ENCODE measurements at regions not wholly inside any gene's neighbourhood (a gene's known extent, or its start where the extent isn't known, plus 50 kb on each side); places are given as distances from the start of the nearest gene placed in this dataset.
A peak's percentile ranks its signal among the peaks of the same experiment; 100 is the strongest.

- no peaks in the 10 kb centered on the region for H3K36me3 Mint-ChIP-seq
- Histone ChIP-seq H4K20me1 (ENCODE audit: insufficient read depth, low read length) (no peaks in the 10 kb centered on the region), H3K4me1 (ENCODE audit: control insufficient read depth in 1 of 2, insufficient read depth in 2 of 2, low read length in 2 of 2) (no peaks in the 10 kb centered on the region), H3K36me3 (replicated peaks in 1 of 2; ENCODE audit: control insufficient read depth in 1 of 2, insufficient read depth in 2 of 2, low read length in 2 of 2) (no peaks in the 10 kb centered on the region), H3K4me2 (replicated peaks; ENCODE audit: extremely low read depth, low read length, poor library complexity, severe bottlenecking) (no peak overlapping the region), H3K27ac (ENCODE audit: low read depth in 1 of 2, low read length in 2 of 2) (no peak overlapping the region), H3K4me3 (replicated peaks in 1 of 3; ENCODE audit: low read depth in 2 of 3, low read length in 3 of 3) (no peak overlapping the region), H2AFZ (ENCODE audit: insufficient read depth, low read depth, low read length, poor library complexity, severe bottlenecking) (no peak overlapping the region), H3K9ac (ENCODE audit: insufficient read depth, low read length, poor library complexity, severe bottlenecking) (no peak overlapping the region), H3K9me3 (replicated peaks in 1 of 2; ENCODE audit: control insufficient read depth in 1 of 2, insufficient read depth in 1 of 2, low read length in 2 of 2) (peaks cover 0 to 3% of the 10 kb centered on the region in 2 donors), H3K79me2 (ENCODE audit: insufficient read depth, low read length) (no peaks in the 10 kb centered on the region), H3K27me3 (ENCODE audit: control insufficient read depth in 2 of 2, insufficient read depth in 2 of 2, low read length in 2 of 2) (no peaks in the 10 kb centered on the region)
- intact Hi-C loops (cut with micrococcal nuclease): no loop called here
- H3K27me3 Mint-ChIP-seq (ENCODE audit: low read depth in 3 of 3): no peaks in the 10 kb centered on the region
- H3K27ac Mint-ChIP-seq: no peak overlapping the region
- peaks cover 0 to 4% (median 0%) of the 10 kb centered on the region in 7 donors for H3K9me3 Mint-ChIP-seq
- H3K4me1 Mint-ChIP-seq: no peaks in the 10 kb centered on the region
- TF ChIP-seq, protein P1, sequence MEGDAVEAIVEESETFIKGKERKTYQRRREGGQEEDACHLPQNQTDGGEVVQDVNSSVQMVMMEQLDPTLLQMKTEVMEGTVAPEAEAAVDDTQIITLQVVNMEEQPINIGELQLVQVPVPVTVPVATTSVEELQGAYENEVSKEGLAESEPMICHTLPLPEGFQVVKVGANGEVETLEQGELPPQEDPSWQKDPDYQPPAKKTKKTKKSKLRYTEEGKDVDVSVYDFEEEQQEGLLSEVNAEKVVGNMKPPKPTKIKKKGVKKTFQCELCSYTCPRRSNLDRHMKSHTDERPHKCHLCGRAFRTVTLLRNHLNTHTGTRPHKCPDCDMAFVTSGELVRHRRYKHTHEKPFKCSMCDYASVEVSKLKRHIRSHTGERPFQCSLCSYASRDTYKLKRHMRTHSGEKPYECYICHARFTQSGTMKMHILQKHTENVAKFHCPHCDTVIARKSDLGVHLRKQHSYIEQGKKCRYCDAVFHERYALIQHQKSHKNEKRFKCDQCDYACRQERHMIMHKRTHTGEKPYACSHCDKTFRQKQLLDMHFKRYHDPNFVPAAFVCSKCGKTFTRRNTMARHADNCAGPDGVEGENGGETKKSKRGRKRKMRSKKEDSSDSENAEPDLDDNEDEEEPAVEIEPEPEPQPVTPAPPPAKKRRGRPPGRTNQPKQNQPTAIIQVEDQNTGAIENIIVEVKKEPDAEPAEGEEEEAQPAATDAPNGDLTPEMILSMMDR (IDR thresholded peaks at IDR 0.05): no peak
- no peak for DNase-seq
- WGBS (ENCODE audit: insufficient coverage): 82% methylated on average over 1 of the region's 2 CpGs
- no peak overlapping the region for H3K4me3 Mint-ChIP-seq
Observed at GRCh38 chr4:165668694-165669093, 204.3 kb upstream of the TLL1 start.

DNA sequence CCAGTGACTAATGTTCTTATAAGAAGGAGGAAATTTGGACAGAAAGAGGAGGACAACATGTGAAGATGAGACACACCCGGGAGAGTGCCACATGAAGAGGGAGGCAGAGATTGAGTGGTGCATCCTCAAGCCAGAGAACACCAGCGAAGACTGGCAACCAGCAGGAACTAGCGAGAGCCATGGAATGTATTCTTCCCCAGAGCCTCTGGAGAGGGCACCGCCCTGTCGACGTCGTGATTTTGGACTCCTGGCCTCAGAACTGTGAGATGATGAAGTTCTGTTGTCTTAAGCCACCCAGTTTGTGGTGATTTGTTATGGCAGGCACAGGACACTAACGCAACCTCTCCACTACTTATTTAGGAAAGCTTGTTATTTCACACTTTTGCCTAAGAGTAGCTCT is 196.0 kb upstream of the TLL1 start:
- no peak overlapping the region for H2AFZ ChIP-seq (ENCODE audit: insufficient read depth, low read depth, low read length, poor library complexity, severe bottlenecking)
- Mint-ChIP-seq H3K36me3 (no peaks in the 10 kb centered on the region), H3K27me3 (ENCODE audit: low read depth in 3 of 3) (peaks cover 0 to 4% (median 0%) of the 10 kb centered on the region in 3 donors), H3K4me3 (no peak overlapping the region), H3K4me1 (no peaks in the 10 kb centered on the region), H3K9me3 (peaks cover 0 to 11% (median 3%) of the 10 kb centered on the region in 7 donors), H3K27ac (peak overlapping the region in 2 of 7 donors; percentile 43 to 54)
- no peaks in the 10 kb centered on the region for H3K79me2 ChIP-seq (ENCODE audit: insufficient read depth, low read length)
- peaks cover 0 to 2% of the 10 kb centered on the region in 2 donors for H3K9me3 ChIP-seq (replicated peaks in 1 of 2; ENCODE audit: control insufficient read depth in 1 of 2, insufficient read depth in 1 of 2, low read length in 2 of 2)
- no peaks in the 10 kb centered on the region for H3K36me3 ChIP-seq (replicated peaks in 1 of 2; ENCODE audit: control insufficient read depth in 1 of 2, insufficient read depth in 2 of 2, low read length in 2 of 2)
- no peak overlapping the region for H3K4me3 ChIP-seq (replicated peaks in 1 of 3; ENCODE audit: low read depth in 2 of 3, low read length in 3 of 3)
- no peaks in the 10 kb centered on the region for H3K27me3 ChIP-seq (ENCODE audit: control insufficient read depth in 2 of 2, insufficient read depth in 2 of 2, low read length in 2 of 2)
- intact Hi-C loops (cut with micrococcal nuclease): no loop called here
- TF ChIP-seq, protein P1 (IDR thresholded peaks at IDR 0.05): no peak
- DNase-seq: peak in 1 of 3 donors; percentile 2
- H3K9ac ChIP-seq (ENCODE audit: insufficient read depth, low read length, poor library complexity, severe bottlenecking): no peak overlapping the region
- H3K4me1 ChIP-seq (ENCODE audit: control insufficient read depth in 1 of 2, insufficient read depth in 2 of 2, low read length in 2 of 2): no peaks in the 10 kb centered on the region
- H3K4me2 ChIP-seq (replicated peaks; ENCODE audit: extremely low read depth, low read length, poor library complexity, severe bottlenecking): no peak overlapping the region
- no peaks in the 10 kb centered on the region for H4K20me1 ChIP-seq (ENCODE audit: insufficient read depth, low read length)
- H3K27ac ChIP-seq (ENCODE audit: low read depth in 1 of 2, low read length in 2 of 2): no peak overlapping the region
- 79% methylated on average over 6 of the region's 8 CpGs for WGBS (ENCODE audit: insufficient coverage)

Data from CD14-positive monocyte (primary cell).